HL-60/S4 (cell line): ENCODE measurements at regions not wholly inside any gene's neighbourhood (a gene's known extent, or its start where the extent isn't known, plus 50 kb on each side); places are given as distances from the start of the nearest gene placed in this dataset.
"Not testable (repeated sequence)": the region's sequence is repeated elsewhere in the genome, so short reads cannot be mapped to it uniquely, and the experiment has no call there.

Experiments
- in situ Hi-C: fragments of 300-500 bp; cut with MboI; formaldehyde crosslinking; loops from 2 replicates; pipeline ENCODE4 v1.14.3; 2022; ENCODE audit warnings: low sequenced_read_pairs

- in situ Hi-C loops: no loop called here
Measured at GRCh38 chr4:38534344-38535045, 129.5 kb upstream of the KLF3 start.

GRCh38 chr4:38535071-38535470 is 128.9 kb upstream of the KLF3 start:
- in situ Hi-C loops: not testable (repeated sequence)

- in situ Hi-C loops: no loop called here
Measured at GRCh38 chr4:38535717-38536116, 128.3 kb upstream of the KLF3 start.

- in situ Hi-C loops: no loop called here
Measured at GRCh38 chr4:38536716-38537115, 127.3 kb upstream of the KLF3 start.

GRCh38 chr4:38537666-38538065 is 126.3 kb upstream of the KLF3 start:
- in situ Hi-C loops: no loop called here

GRCh38 chr4:38538517-38538916 is 125.5 kb upstream of the KLF3 start:
- in situ Hi-C loops: no loop called here

GRCh38 chr4:38539501-38539900 is 124.5 kb upstream of the KLF3 start:
- in situ Hi-C loops: no loop called here

- in situ Hi-C loops: no loop called here
Measured at GRCh38 chr4:38547052-38547451, 116.9 kb upstream of the KLF3 start.

- in situ Hi-C loops: no loop called here
Measured at GRCh38 chr4:38548256-38548655, 115.7 kb upstream of the KLF3 start.

- in situ Hi-C loops: no loop called here
Measured at GRCh38 chr4:38559374-38559773, 104.6 kb upstream of the KLF3 start.

GRCh38 chr4:38560340-38560739 is 103.7 kb upstream of the KLF3 start:
- in situ Hi-C loops: no loop called here

GRCh38 chr4:38560768-38561558 is 103.0 kb upstream of the KLF3 start:
- in situ Hi-C loops: no loop called here

GRCh38 chr4:38562751-38563198 is 101.2 kb upstream of the KLF3 start:
- in situ Hi-C loops: no loop called here

- in situ Hi-C loops: no loop called here
Measured at GRCh38 chr4:38563707-38564495, 100.1 kb upstream of the KLF3 start.

- in situ Hi-C loops: no loop called here
Measured at GRCh38 chr4:38565271-38566199, 98.5 kb upstream of the KLF3 start.

GRCh38 chr4:38566806-38567398 is 97.1 kb upstream of the KLF3 start:
- in situ Hi-C loops: no loop called here

- in situ Hi-C loops: no loop called here
Measured at GRCh38 chr4:38567457-38567856, 96.5 kb upstream of the KLF3 start.

- in situ Hi-C loops: no loop called here
Measured at GRCh38 chr4:38568768-38569167, 95.2 kb upstream of the KLF3 start.

GRCh38 chr4:38570647-38571276 is 93.2 kb upstream of the KLF3 start:
- in situ Hi-C loops: no loop called here

- in situ Hi-C loops: no loop called here
Measured at GRCh38 chr4:38572793-38573192, 91.2 kb upstream of the KLF3 start.
